Caco-2 (cell line): ENCODE measurements at regions not wholly inside any gene's neighbourhood (a gene's known extent, or its start where the extent isn't known, plus 50 kb on each side); places are given as distances from the start of the nearest gene placed in this dataset.
A peak's percentile ranks its signal among the peaks of the same experiment; 100 is the strongest.
"Not testable (repeated sequence)": the region's sequence is repeated elsewhere in the genome, so short reads cannot be mapped to it uniquely, and the experiment has no call there.

Source experiments
- BruUV-seq: library from RNA; stranded (reverse); fragments of 400-500 nt; replicated peaks from 2 replicates; lab custom pipeline; 2021; lab: Mats Ljungman, UMichigan
- CTCF ChIA-PET: fragments of 300-600 bp; sonication (Branson Sonifier 250); formaldehyde crosslinking; loops from one replicate; lab custom pipeline; 2022; ENCODE audit warnings: antibody characterized with exemption; lab: Charles Lee
- POLR2A ChIA-PET: fragments of 300-600 bp; sonication (Branson Sonifier 250); formaldehyde crosslinking; loops from one replicate; lab custom pipeline; 2022; ENCODE audit warnings: antibody characterized with exemption; lab: Charles Lee
- DNase-seq, 2 experiments: peaks; one replicate each; pipeline versions ENCODE4 v3.0.0 to v3.0.0-alpha.2; 2020 to 2022
- H3K27me3 ChIP-seq: replicated peaks from 2 replicates; pipeline ENCODE4 v1.6.0; 2011; ENCODE audit warnings: low read length; ENCODE audit not compliant: control insufficient read depth, insufficient read depth
- H3K36me3 ChIP-seq: 2 replicates; pipeline ENCODE4 v1.5.1; 2011; ENCODE audit warnings: low read length; ENCODE audit not compliant: control insufficient read depth, insufficient read depth
- H3K4me1 ChIP-seq: fragments of 250-450 bp; sonication (Bioruptor Pico); 2 replicates; pipeline ENCODE4 v1.5.1; 2020; ENCODE audit warnings: mild to moderate bottlenecking
- H3K4me3 ChIP-seq: 2 replicates; pipeline ENCODE4 v1.5.1; 2011; ENCODE audit warnings: low read depth, mild to moderate bottlenecking, control low read depth, low read length
- H3K9me3 ChIP-seq: fragments of 250-450 bp; sonication (Bioruptor Pico); 2 replicates; pipeline ENCODE4 v1.5.1; 2020; ENCODE audit warnings: mild to moderate bottlenecking, moderate library complexity
- H3K27ac Mint-ChIP-seq: one replicate; pipeline ENCODE4 v1.8.0; 2022; ENCODE audit warnings: mixed read lengths; ENCODE audit not compliant: unreplicated experiment
- H3K27me3 Mint-ChIP-seq: one replicate; pipeline ENCODE4 v1.8.0; 2022; ENCODE audit warnings: mixed read lengths; ENCODE audit not compliant: insufficient read depth, unreplicated experiment
- H3K36me3 Mint-ChIP-seq: one replicate; pipeline ENCODE4 v1.8.0; 2022; ENCODE audit warnings: mild to moderate bottlenecking, mixed read lengths; ENCODE audit not compliant: insufficient read depth, unreplicated experiment
- H3K4me1 Mint-ChIP-seq: one replicate; pipeline ENCODE4 v1.8.0; 2022; ENCODE audit warnings: low read depth, mixed read lengths; ENCODE audit not compliant: unreplicated experiment
- H3K4me3 Mint-ChIP-seq: one replicate; pipeline ENCODE4 v1.8.0; 2022; ENCODE audit warnings: mild to moderate bottlenecking, moderate library complexity, mixed read lengths; ENCODE audit not compliant: unreplicated experiment
- H3K9me3 Mint-ChIP-seq: one replicate; pipeline ENCODE4 v1.8.0; 2022; ENCODE audit warnings: mixed read lengths; ENCODE audit not compliant: unreplicated experiment
- CTCF ChIP-seq, 2 experiments: fragments of 200-600 bp in 1 of 2; IDR thresholded peaks; 1 replicate in 1 of 2; 2 replicates in 1 of 2; pipeline versions ENCODE4 v1.5.1 to v1.8.0; 2011 to 2022; ENCODE audit warnings: antibody characterized with exemption in 1 of 2, control low read depth in 1 of 2, inconsistent platforms in 1 of 2, low read depth in 1 of 2, low read length in 1 of 2, mild to moderate bottlenecking in 1 of 2, moderate library complexity in 1 of 2; ENCODE audit not compliant: insufficient read depth in 1 of 2, severe bottlenecking in 1 of 2, unreplicated experiment in 1 of 2
- intact Hi-C: fragments of 100-400 bp; cut with micrococcal nuclease; formaldehyde crosslinking; loops from one replicate; pipeline ENCODE4 v1.10.0; 2022; ENCODE audit not compliant: unreplicated experiment

GRCh38 chr3:140777631-140778233, 99.9 kb downstream of the TRIM42 start:
- Histone ChIP-seq H3K27me3 (no peaks in the 10 kb centered on the region), H3K9me3 (peaks cover 8% of the 10 kb centered on the region), H3K36me3 (no peaks in the 10 kb centered on the region), H3K4me3 (no peak overlapping the region), H3K4me1 (peaks cover 19% of the 10 kb centered on the region)
- no peak overlapping the region for H3K4me3 Mint-ChIP-seq
- intact Hi-C loops = no loop called here
- no peaks in the 10 kb centered on the region for H3K36me3 Mint-ChIP-seq
- peaks cover 2% of the 10 kb centered on the region for H3K27me3 Mint-ChIP-seq
- POLR2A ChIA-PET = no interaction called here
- BruUV-seq = no TSS peak
- CTCF ChIA-PET = no interaction called here
- H3K9me3 Mint-ChIP-seq = peaks cover 20% of the 10 kb centered on the region
- no peak for TF ChIP-seq CTCF (IDR thresholded peaks at IDR 0.05; ENCODE audit: insufficient read depth in 1 of 2, low read depth in 1 of 2, low read length in 1 of 2, severe bottlenecking in 1 of 2, unreplicated experiment in 1 of 2)
- H3K27ac Mint-ChIP-seq = no peak overlapping the region
- H3K4me1 Mint-ChIP-seq = peaks cover 24% of the 10 kb centered on the region
- peak; percentile 24 to 58 for DNase-seq

GRCh38 chr3:140791368-140791767, 113.5 kb downstream of the TRIM42 start:
- Histone ChIP-seq H3K4me1 (no peaks in the 10 kb centered on the region), H3K4me3 (no peak overlapping the region), H3K36me3 (no peaks in the 10 kb centered on the region), H3K9me3 (peaks cover 7% of the 10 kb centered on the region; the same call in 1 of the 2 replicates), H3K27me3 (no peaks in the 10 kb centered on the region)
- no peak for DNase-seq
- intact Hi-C loops = no loop called here
- Mint-ChIP-seq H3K36me3 (no peaks in the 10 kb centered on the region), H3K27ac (no peak overlapping the region), H3K4me1 (no peaks in the 10 kb centered on the region), H3K4me3 (no peak overlapping the region), H3K27me3 (peaks cover 11% of the 10 kb centered on the region), H3K9me3 (peaks cover 19% of the 10 kb centered on the region)
- no peak for TF ChIP-seq CTCF (IDR thresholded peaks at IDR 0.05; ENCODE audit: insufficient read depth in 1 of 2, low read depth in 1 of 2, low read length in 1 of 2, severe bottlenecking in 1 of 2, unreplicated experiment in 1 of 2)
- BruUV-seq = no TSS peak
- POLR2A ChIA-PET = no interaction called here
- CTCF ChIA-PET = no interaction called here

GRCh38 chr3:140794507-140794906, 116.6 kb downstream of the TRIM42 start:
- intact Hi-C loops = no loop called here
- ChIA-PET POLR2A (no interaction called here), CTCF (no interaction called here)
- Mint-ChIP-seq H3K27ac (no peak overlapping the region), H3K36me3 (no peaks in the 10 kb centered on the region), H3K9me3 (peaks cover 19% of the 10 kb centered on the region), H3K4me1 (no peaks in the 10 kb centered on the region), H3K4me3 (no peak overlapping the region), H3K27me3 (peaks cover 11% of the 10 kb centered on the region)
- BruUV-seq = no TSS peak
- DNase-seq = no peak
- H3K4me1 ChIP-seq = no peaks in the 10 kb centered on the region
- H3K36me3 ChIP-seq = no peaks in the 10 kb centered on the region
- no peak for TF ChIP-seq CTCF (IDR thresholded peaks at IDR 0.05; ENCODE audit: insufficient read depth in 1 of 2, low read depth in 1 of 2, low read length in 1 of 2, severe bottlenecking in 1 of 2, unreplicated experiment in 1 of 2)
- no peaks in the 10 kb centered on the region for H3K27me3 ChIP-seq
- no peak overlapping the region for H3K4me3 ChIP-seq
- peaks cover 7% of the 10 kb centered on the region; the same call in 1 of the 2 replicates for H3K9me3 ChIP-seq

- DNase-seq, H3K27me3 Mint-ChIP-seq, POLR2A ChIA-PET, H3K4me1 ChIP-seq, H3K9me3 ChIP-seq, H3K4me1 Mint-ChIP-seq, H3K27ac Mint-ChIP-seq, H3K27me3 ChIP-seq, H3K4me3 Mint-ChIP-seq, H3K36me3 ChIP-seq, H3K4me3 ChIP-seq, BruUV-seq, H3K36me3 Mint-ChIP-seq, intact Hi-C loops: not testable (repeated sequence)
- CTCF ChIA-PET = interaction anchor here (0.6 kb wide), 1 partner anchor 1364 kb away, joined by 3 read pairs; no protein-coding TSS in a partner anchor
- H3K9me3 Mint-ChIP-seq = peaks cover 28% of the 10 kb centered on the region
These were observed 125.0 kb downstream of the TRIM42 start for GRCh38 chr3:140802898-140803297.
